Right lobe of liver (tissue), 6 donors: ENCODE measurements at regions not wholly inside any gene's neighbourhood (a gene's known extent, or its start where the extent isn't known, plus 50 kb on each side); places are given as distances from the start of the nearest gene placed in this dataset.

ENCODE experiments used
- ATAC-seq, 4 donors: fragments of 200-7000 bp; cut with Tn5 transposase; one replicate each; pipeline ENCODE4 v1.9.1; 2020; ENCODE audit warnings: mild to moderate bottlenecking in 4 of 4, moderate library complexity in 4 of 4
- DNase-seq, 3 donors: peaks; one replicate each; pipeline ENCODE4 v3.0.0-alpha.2; 2020
- H3K27ac ChIP-seq, 3 donors: fragments of 200-600 bp; one replicate each; pipeline ENCODE4 v1.8.0; 2022
- H3K27me3 ChIP-seq, 2 donors: fragments of 200-600 bp; one replicate each; pipeline ENCODE4 v1.8.0; 2022
- H3K36me3 ChIP-seq, 4 donors: fragments of 200-600 bp; sonication (generic) in 1 of 4; one replicate each; pipeline versions ENCODE4 v1.5.1 to v1.8.0; 2017 to 2022; ENCODE audit warnings: control low read depth in 1 of 4
- H3K4me1 ChIP-seq, 4 donors: fragments of 200-600 bp; sonication (generic) in 1 of 4; one replicate each; pipeline versions ENCODE4 v1.5.1 to v1.8.0; 2017 to 2022; ENCODE audit warnings: control low read depth in 1 of 4
- H3K4me3 ChIP-seq, 3 donors: fragments of 200-600 bp; one replicate each; pipeline ENCODE4 v1.8.0; 2022
- H3K9me3 ChIP-seq, 4 donors: fragments of 200-600 bp; sonication (generic) in 1 of 4; one replicate each; pipeline versions ENCODE4 v1.5.1 to v1.8.0; 2017 to 2022; ENCODE audit warnings: control low read depth in 1 of 4
- CTCF ChIP-seq, 4 donors: fragments of 200-600 bp in 3 of 4; fragments of 450-650 bp in 1 of 4; IDR thresholded peaks; one replicate each; pipeline versions ENCODE4 v1.5.1 to v1.8.0; 2016 to 2022; ENCODE audit warnings: antibody characterized with exemption in 4 of 4, mild to moderate bottlenecking in 2 of 4
- POLR2A ChIP-seq: fragments of 450-650 bp; IDR thresholded peaks from one replicate; pipeline ENCODE4 v1.6.1; 2017; ENCODE audit warnings: antibody characterized with exemption, mild to moderate bottlenecking
- WGBS: methylation state at CpG from one replicate; pipeline ENCODE4 v1.1.6; 2018; ENCODE audit warnings: low coverage, low lambda C conversion rate; ENCODE audit not compliant: insufficient coverage; ENCODE audit errors: missing lambda C conversion rate; 5-methylcytosine and 5-hydroxymethylcytosine counted together
- intact Hi-C, 2 donors: fragments of 100-400 bp; cut with DNase I; formaldehyde crosslinking; loops; one replicate each; pipeline versions ENCODE4 v1.11.2 to v1.14.1; 2022
- donor health status: DM: no; HTN: yes; CAD: no.
- donor health status: DM: no; HTN: no; CAD: no.
- donor health status: DM: no; HTN: no; CAD: no.
- donor health status: DM: no; HTN: yes; CAD: no.
- donor health status: DM: no; HTN: yes; CAD: no.

DNA sequence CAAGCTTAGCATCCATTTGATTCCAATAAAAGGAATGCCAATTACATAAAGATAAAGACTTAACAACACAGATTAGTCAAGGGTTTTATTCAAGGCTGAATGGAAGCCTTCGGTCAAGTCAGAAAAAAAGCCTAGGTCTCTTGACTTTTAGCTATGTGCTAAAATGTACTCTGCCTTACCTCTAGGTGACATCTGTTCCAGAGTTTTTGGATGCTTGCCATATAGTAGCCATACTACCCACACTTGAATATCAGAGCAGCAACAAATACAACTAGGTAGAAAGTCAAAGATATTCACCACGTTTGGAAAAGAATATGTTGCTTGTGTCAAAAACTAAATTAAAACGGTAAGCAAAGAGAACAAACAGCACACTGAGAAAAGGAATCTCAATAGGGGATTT, 484.7 kb downstream of the ELAVL2 start:
- no peaks in the 10 kb centered on the region for H3K9me3 ChIP-seq
- peaks cover 0 to 24% (median 6%) of the 10 kb centered on the region in 4 donors for H3K4me1 ChIP-seq
- H3K27ac ChIP-seq: peak overlapping the region in 1 of 3 donors; percentile 22
- H3K27me3 ChIP-seq: no peaks in the 10 kb centered on the region
- intact Hi-C loops: no loop called here
- no peak overlapping the region for H3K4me3 ChIP-seq
- no peak for DNase-seq
- H3K36me3 ChIP-seq: no peaks in the 10 kb centered on the region
- WGBS: 40% methylated on average over 3 of the region's 3 CpGs
- no peak for TF ChIP-seq POLR2A
- no peak for TF ChIP-seq CTCF (IDR thresholded peaks at IDR 0.05)
- ATAC-seq: peak in 1 of 4 donors; percentile 20

DNA sequence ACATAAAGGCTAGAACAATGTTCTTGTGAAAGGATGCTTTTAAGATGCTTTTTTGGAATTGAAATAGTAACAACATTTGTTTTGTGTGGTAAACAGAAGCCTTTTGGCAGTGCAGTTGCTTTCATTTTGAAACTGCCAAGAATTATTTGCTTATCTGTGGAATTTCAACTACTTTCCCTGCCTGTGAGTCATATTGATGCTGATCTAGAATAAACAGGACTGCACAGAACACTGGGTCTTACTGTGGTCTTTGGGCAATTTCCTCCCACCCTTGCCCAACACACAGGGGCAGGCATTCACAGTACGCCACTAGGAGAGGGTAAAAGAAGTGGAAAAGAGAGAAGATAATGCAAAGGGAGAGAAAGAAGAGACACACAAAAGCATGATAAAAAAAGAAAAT, 483.7 kb downstream of the ELAVL2 start:
- DNase-seq: peak in 2 of 3 donors; percentile 56 to 71
- ATAC-seq: peak; percentile 95 to 99 (median 98)
- 27% methylated on average over 1 of the region's 1 CpG for WGBS

GRCh38 chr9:23343226-23343625, 482.8 kb downstream of the ELAVL2 start:
- intact Hi-C loops: no loop called here

More for the DNA sequence above, 483.7 kb downstream of the ELAVL2 start:
- H3K4me1 ChIP-seq: peaks cover 0 to 24% (median 6%) of the 10 kb centered on the region in 4 donors
- no peak overlapping the region for H3K4me3 ChIP-seq
- no peaks in the 10 kb centered on the region for H3K27me3 ChIP-seq
- peak overlapping the region; percentile 31 to 58 (median 49) for H3K27ac ChIP-seq
- intact Hi-C loops: no loop called here
- H3K9me3 ChIP-seq: no peaks in the 10 kb centered on the region
- TF ChIP-seq CTCF (IDR thresholded peaks at IDR 0.05) (peak in 2 of 4 donors; percentile 11 to 49), POLR2A (peak; percentile 24)
- H3K36me3 ChIP-seq: no peaks in the 10 kb centered on the region

GRCh38 chr9:23361096-23361495, 464.9 kb downstream of the ELAVL2 start:
- no peak for ATAC-seq

More at GRCh38 chr9:23343226-23343625, 482.8 kb downstream of the ELAVL2 start:
- H3K27me3 ChIP-seq: no peaks in the 10 kb centered on the region
- DNase-seq (no peak), ATAC-seq (peak; percentile 6 to 46 (median 36))
- no peaks in the 10 kb centered on the region for H3K9me3 ChIP-seq
- H3K27ac ChIP-seq: peak overlapping the region; percentile 31 to 58 (median 49)
- H3K4me1 ChIP-seq: peaks cover 0 to 24% (median 6%) of the 10 kb centered on the region in 4 donors
- H3K4me3 ChIP-seq: no peak overlapping the region
- H3K36me3 ChIP-seq: no peaks in the 10 kb centered on the region
- TF ChIP-seq CTCF (IDR thresholded peaks at IDR 0.05): no peak
- TF ChIP-seq POLR2A: peak; percentile 19
- WGBS: 24% methylated on average over 1 of the region's 1 CpG

More at GRCh38 chr9:23361096-23361495, 464.9 kb downstream of the ELAVL2 start:
- H3K4me3 ChIP-seq: no peak overlapping the region
- no peak for DNase-seq
- TF ChIP-seq CTCF (IDR thresholded peaks at IDR 0.05) (no peak), POLR2A (no peak)
- H3K4me1 ChIP-seq: no peaks in the 10 kb centered on the region
- no peaks in the 10 kb centered on the region for H3K27me3 ChIP-seq
- WGBS: 100% methylated on average over 1 of the region's 1 CpG
- intact Hi-C loops: no loop called here
- H3K27ac ChIP-seq: no peak overlapping the region
- no peaks in the 10 kb centered on the region for H3K9me3 ChIP-seq
- no peaks in the 10 kb centered on the region for H3K36me3 ChIP-seq
